HEK293T (cell line): ENCODE measurements at regions not wholly inside any gene's neighbourhood (a gene's known extent, or its start where the extent isn't known, plus 50 kb on each side); places are given as distances from the start of the nearest gene placed in this dataset.

Source experiments
- CTCF ChIA-PET: fragments of 350-600 bp; formaldehyde crosslinking; extraction: SDS; loops from one replicate; lab custom pipeline; 2021; ENCODE audit warnings: antibody characterized with exemption, inconsistent platforms; lab: Yijun Ruan, JAX
- POLR2A ChIA-PET: fragments of 350-600 bp; formaldehyde crosslinking; extraction: SDS; loops from one replicate; lab custom pipeline; 2020; ENCODE audit warnings: antibody characterized with exemption, inconsistent platforms; lab: Yijun Ruan, JAX
- DNase-seq: peaks from one replicate; pipeline ENCODE4 v3.0.0; 2012; ENCODE audit warnings: mixed read lengths; ENCODE audit errors: extremely low spot score
- ARNT ChIP-seq: fragments of 450-650 bp; IDR thresholded peaks from 2 replicates; pipeline ENCODE4 v1.6.1; 2017; ENCODE audit warnings: mild to moderate bottlenecking
- BHLHE40 ChIP-seq: fragments of 450-650 bp; IDR thresholded peaks from 2 replicates; pipeline ENCODE4 v1.6.1; 2016; ENCODE audit warnings: mild to moderate bottlenecking, moderate library complexity, borderline replicate concordance
- CTBP1 ChIP-seq: fragments of 450-650 bp; IDR thresholded peaks from 2 replicates; pipeline ENCODE4 v1.6.1; 2016; ENCODE audit warnings: borderline replicate concordance
- ELF4 ChIP-seq: fragments of 450-650 bp; IDR thresholded peaks from 2 replicates; pipeline ENCODE4 v1.6.1; 2017; ENCODE audit warnings: antibody characterized with exemption
- FOXA1 ChIP-seq: fragments of 450-650 bp; IDR thresholded peaks from 2 replicates; pipeline ENCODE4 v1.6.1; 2016; ENCODE audit warnings: mild to moderate bottlenecking
- FOXK2 ChIP-seq: fragments of 450-650 bp; IDR thresholded peaks from 2 replicates; pipeline ENCODE4 v1.6.1; 2016; ENCODE audit warnings: mild to moderate bottlenecking
- FOXM1 ChIP-seq: fragments of 450-650 bp; IDR thresholded peaks from 2 replicates; pipeline ENCODE4 v1.6.1; 2017; ENCODE audit warnings: mild to moderate bottlenecking, borderline replicate concordance
- HDGF ChIP-seq: fragments of 450-650 bp; IDR thresholded peaks from 2 replicates; pipeline ENCODE4 v1.6.1; 2017; ENCODE audit warnings: antibody characterized with exemption, borderline replicate concordance
- L3MBTL2 ChIP-seq: fragments of 450-650 bp; conservative IDR thresholded peaks from 2 replicates; pipeline ENCODE4 v1.6.1; 2016; ENCODE audit warnings: mild to moderate bottlenecking
- LEF1 ChIP-seq: fragments of 450-650 bp; IDR thresholded peaks from 2 replicates; pipeline ENCODE4 v1.6.1; 2017; ENCODE audit warnings: mild to moderate bottlenecking, borderline replicate concordance
- NFRKB ChIP-seq: fragments of 450-650 bp; IDR thresholded peaks from 2 replicates; pipeline ENCODE4 v1.6.1; 2016; ENCODE audit warnings: mild to moderate bottlenecking, moderate library complexity
- SP1 ChIP-seq: fragments of 450-650 bp; IDR thresholded peaks from 2 replicates; pipeline ENCODE4 v1.6.1; 2017
- SUZ12 ChIP-seq: fragments of 450-650 bp; IDR thresholded peaks from 2 replicates; pipeline ENCODE4 v1.6.1; 2016; ENCODE audit warnings: mild to moderate bottlenecking
- TARDBP ChIP-seq: fragments of 450-650 bp; IDR thresholded peaks from 2 replicates; pipeline ENCODE4 v1.6.1; 2016
- ZNF384 ChIP-seq: fragments of 450-650 bp; IDR thresholded peaks from 2 replicates; pipeline ENCODE4 v1.6.1; 2016
- TF ChIP-seq, protein P1 (sequence below): fragments of 450-650 bp; IDR thresholded peaks from 2 replicates; pipeline ENCODE4 v1.6.1; 2016

DNA sequence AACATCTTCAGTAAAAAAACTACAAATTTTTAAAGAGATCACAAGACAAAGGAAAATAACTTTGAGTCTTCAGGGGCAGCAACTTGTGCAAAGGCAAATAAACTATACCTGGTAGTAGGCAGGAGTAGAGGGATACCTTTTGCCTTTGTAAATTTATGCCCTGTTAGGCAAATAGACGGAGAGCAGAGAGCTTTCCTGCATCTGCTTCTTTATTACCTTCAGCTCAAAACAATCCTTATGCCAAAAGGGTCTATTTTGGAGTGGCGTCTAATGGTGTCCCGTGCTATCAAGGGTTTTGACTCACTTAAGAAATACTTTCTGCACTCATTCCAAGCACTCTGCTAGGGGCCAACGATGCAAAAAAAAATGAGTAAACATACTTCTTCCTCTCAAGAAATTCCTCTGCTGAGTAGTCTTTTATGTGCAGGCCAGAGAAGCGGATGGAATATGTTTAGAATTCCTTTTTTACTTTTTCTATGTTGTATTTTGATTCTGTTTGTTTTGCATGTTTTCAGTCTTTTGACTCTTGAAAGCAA lies 131.9 kb downstream of the ANXA5 start:
- ChIA-PET CTCF (no interaction called here), POLR2A (no interaction called here)
- TF ChIP-seq, protein P1, sequence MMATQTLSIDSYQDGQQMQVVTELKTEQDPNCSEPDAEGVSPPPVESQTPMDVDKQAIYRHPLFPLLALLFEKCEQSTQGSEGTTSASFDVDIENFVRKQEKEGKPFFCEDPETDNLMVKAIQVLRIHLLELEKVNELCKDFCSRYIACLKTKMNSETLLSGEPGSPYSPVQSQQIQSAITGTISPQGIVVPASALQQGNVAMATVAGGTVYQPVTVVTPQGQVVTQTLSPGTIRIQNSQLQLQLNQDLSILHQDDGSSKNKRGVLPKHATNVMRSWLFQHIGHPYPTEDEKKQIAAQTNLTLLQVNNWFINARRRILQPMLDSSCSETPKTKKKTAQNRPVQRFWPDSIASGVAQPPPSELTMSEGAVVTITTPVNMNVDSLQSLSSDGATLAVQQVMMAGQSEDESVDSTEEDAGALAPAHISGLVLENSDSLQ, result no peak
- TF ChIP-seq LEF1, result no peak
- no peak for TF ChIP-seq FOXA1
- TF ChIP-seq FOXM1, result no peak
- no peak for TF ChIP-seq NFRKB
- TF ChIP-seq SP1, result no peak
- no peak for TF ChIP-seq ARNT
- DNase-seq, result no peak

DNA sequence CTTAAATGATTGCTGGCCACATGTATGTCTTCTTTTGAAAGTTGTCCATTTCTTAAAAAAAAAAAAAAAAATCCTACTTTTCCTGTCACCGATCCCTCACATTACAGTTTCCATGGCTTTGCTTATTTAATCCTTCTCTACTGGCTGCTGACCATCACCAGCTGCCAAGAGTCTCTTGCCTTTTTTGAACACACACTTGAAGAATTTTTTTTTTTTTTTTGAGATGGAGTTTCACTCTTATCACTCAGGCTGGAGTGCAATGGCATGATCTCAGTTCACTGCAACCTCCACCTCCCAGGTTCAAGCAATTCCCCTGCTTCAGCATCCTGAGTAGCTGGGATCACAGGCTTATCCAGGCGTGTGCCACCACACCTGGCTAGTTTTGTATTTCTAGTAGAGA lies 134.0 kb downstream of the ANXA5 start:
- POLR2A ChIA-PET, result no interaction called here
- no peak for TF ChIP-seq ELF4
- TF ChIP-seq FOXM1, result no peak
- TF ChIP-seq ZNF384, result no peak
- TF ChIP-seq SUZ12, result no peak
- TF ChIP-seq HDGF, result no peak
- TF ChIP-seq NFRKB, result no peak
- no peak for TF ChIP-seq FOXK2
- CTCF ChIA-PET, result no interaction called here
- no peak for DNase-seq

DNA sequence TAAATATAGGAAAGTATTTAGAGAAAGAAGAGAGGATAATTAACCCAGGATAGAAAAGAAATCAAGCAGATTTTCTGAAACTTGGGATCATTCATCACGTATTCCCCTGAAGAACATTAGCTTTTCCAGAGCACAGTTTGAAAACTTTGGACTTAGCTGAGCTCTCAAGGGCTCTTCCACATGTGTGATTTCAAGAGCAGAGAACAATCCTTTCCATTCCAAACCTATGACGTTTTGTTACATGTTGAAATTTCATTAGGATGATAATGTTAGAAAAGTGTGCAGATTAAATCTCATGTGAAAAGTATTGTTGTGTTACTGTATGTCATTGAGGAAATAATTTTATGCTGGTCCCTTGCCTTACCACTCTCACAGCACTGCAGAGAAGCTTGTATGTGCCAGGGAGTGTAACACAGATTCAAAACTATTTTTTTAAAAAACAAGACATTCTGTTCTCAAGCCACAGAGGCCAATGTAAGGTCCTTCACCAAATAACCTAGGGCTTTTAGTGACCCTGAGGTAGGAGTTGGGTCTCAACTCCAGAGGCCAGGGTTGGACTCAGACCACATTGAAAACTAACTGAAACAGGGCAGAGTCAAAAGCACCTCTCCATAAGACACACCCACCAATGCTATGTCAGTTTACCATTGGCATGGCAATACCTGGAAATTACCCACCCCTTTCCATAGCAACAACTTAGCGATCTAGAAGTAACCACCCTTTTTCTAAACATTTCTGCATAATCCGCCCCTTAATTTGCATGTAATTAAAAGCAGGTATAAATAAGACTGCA lies 141.3 kb downstream of the ANXA5 start:
- ChIA-PET POLR2A (no interaction called here), CTCF (no interaction called here)
- no peak for DNase-seq
- TF ChIP-seq ELF4, result no peak
- no peak for TF ChIP-seq LEF1
- no peak for TF ChIP-seq BHLHE40
- TF ChIP-seq FOXA1, result no peak
- TF ChIP-seq FOXK2, result no peak
- TF ChIP-seq NFRKB, result no peak
- TF ChIP-seq HDGF, result no peak
- no peak for TF ChIP-seq TARDBP
- no peak for TF ChIP-seq ARNT
- TF ChIP-seq SP1, result no peak
- TF ChIP-seq, protein P1, result no peak
- no peak for TF ChIP-seq ZNF384
- no peak for TF ChIP-seq SUZ12
- TF ChIP-seq L3MBTL2, result no peak
- TF ChIP-seq FOXM1, result no peak

DNA sequence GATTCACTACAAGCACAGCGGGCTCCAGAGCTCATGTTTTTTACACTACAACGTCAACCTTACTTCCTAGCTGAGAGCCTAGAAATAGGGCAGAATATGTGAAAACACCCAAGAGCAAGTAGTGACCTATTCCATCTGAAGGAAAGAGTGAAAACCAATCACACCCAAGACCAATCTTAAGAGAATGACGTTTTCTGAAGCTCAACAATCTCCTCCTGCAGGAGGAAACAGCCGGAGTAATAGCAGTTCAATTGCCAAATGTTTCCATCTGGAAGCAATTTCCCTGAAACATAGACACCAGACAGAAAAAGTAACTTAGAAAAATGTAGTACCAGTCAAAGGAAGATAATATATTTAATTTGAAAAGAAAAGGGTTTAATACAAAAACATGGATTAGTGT lies 142.4 kb downstream of the ANXA5 start:
- CTCF ChIA-PET, result no interaction called here
- DNase-seq, result no peak
- TF ChIP-seq TARDBP, result no peak
- POLR2A ChIA-PET, result no interaction called here

DNA sequence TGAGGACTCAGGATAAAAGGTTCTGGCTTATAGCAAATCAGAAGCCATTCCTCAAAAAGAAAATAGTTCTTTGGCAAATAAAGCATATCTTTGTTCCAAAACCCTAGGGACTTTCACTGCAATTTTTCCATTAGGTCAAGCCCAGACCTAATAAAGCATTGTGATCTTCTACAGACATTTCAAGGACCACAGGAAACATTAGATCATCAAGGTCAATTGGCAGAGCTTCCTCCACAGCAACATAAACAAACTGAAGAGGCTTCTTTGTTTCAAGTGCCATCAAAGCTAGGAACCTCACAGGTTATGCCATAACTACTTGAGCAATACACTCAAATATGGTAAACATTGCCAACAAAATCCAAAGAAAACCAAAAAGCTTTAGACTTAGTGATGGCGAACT lies 144.9 kb downstream of the ANXA5 start:
- no peak for DNase-seq
- ChIA-PET CTCF (no interaction called here), POLR2A (no interaction called here)
- TF ChIP-seq LEF1 (no peak), ZNF384 (no peak), NFRKB (no peak), SUZ12 (no peak), ELF4 (no peak), CTBP1 (no peak), ARNT (no peak), FOXK2 (no peak), FOXA1 (no peak), SP1 (no peak), TARDBP (no peak), HDGF (no peak), BHLHE40 (no peak), FOXM1 (no peak)
- TF ChIP-seq, protein P1, result no peak

DNA sequence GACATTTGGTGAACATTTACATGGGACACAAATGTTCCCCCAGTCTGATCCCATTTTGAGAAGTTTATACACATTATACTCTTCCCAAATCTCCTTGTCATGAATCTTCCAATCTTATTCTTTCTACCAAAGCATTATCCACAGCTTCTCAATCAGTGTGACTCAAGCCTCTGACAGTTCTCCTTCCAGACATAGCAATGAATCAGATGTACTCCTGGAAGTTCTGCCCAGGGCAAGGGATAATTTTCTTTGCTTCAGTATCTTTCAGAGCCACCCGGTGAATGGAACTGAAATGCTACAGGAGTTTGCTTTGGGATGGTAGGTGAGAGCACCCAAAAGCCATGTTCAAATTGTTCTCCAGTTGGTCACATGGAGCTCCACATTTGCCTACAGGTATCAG lies 145.5 kb downstream of the ANXA5 start:
- no peak for DNase-seq
- ChIA-PET CTCF (no interaction called here), POLR2A (no interaction called here)
- no peak for TF ChIP-seq SP1
- no peak for TF ChIP-seq ZNF384
- no peak for TF ChIP-seq NFRKB
- no peak for TF ChIP-seq SUZ12
- TF ChIP-seq LEF1, result no peak
- TF ChIP-seq HDGF, result no peak
- TF ChIP-seq, protein P1, result no peak
